GM19455 (cell line): ENCODE measurements at regions not wholly inside any gene's neighbourhood (a gene's known extent, or its start where the extent isn't known, plus 50 kb on each side); places are given as distances from the start of the nearest gene placed in this dataset.

Experiments
- ATAC-seq: cut with Tn5 transposase; IDR thresholded peaks from one replicate; pipeline ENCODE4 v1.9.1; 2021; ENCODE audit not compliant: unreplicated experiment

GRCh38 chr2:80703532-80703931, 399.0 kb upstream of the LRRTM1 start:
- no peak for ATAC-seq

GRCh38 chr2:80700961-80701360, 396.4 kb upstream of the LRRTM1 start:
- ATAC-seq: no peak
